ENCODE measurements at regions not wholly inside any gene's neighbourhood (a gene's known extent, or its start where the extent isn't known, plus 50 kb on each side); places are given as distances from the start of the nearest gene placed in this dataset.

DNA sequence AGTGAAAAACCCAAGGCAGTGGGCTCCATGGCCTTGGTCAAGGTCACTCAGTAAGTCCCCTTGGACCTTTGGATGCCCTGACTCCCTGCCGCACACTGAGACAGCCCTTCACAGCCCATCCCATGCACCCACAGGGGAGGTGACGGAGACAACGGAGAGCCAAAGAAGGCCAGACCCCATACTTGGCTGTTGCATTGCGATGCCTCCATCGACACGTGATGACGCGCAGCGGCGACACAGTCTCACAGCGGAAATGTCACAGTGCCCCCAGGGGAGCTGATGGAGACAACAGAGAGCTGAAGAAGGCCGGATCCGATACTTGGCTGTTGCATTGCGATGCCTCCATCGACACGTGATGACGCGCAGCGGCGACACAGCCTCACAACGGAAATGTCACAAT, 282.4 kb downstream of the TEX29 start:
- Histone ChIP-seq H3F3A (ENCODE audit: insufficient read depth, low read length) (no peaks in the 10 kb centered on the region), H3K9ac (ENCODE audit: low read length) (no peak overlapping the region), H3K9me2 (replicated peaks; ENCODE audit: insufficient read depth, low read length) (no peaks in the 10 kb centered on the region), H2AFZ (ENCODE audit: low read length) (no peak overlapping the region), H3K4me2 (ENCODE audit: low read depth, low read length) (no peak overlapping the region), H3K9me3 (replicated peaks; ENCODE audit: insufficient read depth, low read length) (no peaks in the 10 kb centered on the region), H3K79me2 (ENCODE audit: low read length) (peaks cover 8% of the 10 kb centered on the region; the same call in 1 of the 2 replicates), H4K20me1 (ENCODE audit: insufficient read depth, low read length) (no peaks in the 10 kb centered on the region), H3K36me3 (replicated peaks; ENCODE audit: insufficient read depth, low read length) (no peaks in the 10 kb centered on the region), H3K27me3 (replicated peaks; ENCODE audit: insufficient read depth, low read length) (no peaks in the 10 kb centered on the region), H3K27ac (ENCODE audit: low read length) (no peak overlapping the region), H3K4me1 (ENCODE audit: low read length) (no peaks in the 10 kb centered on the region), H3K4me3 (ENCODE audit: low read length) (no peak overlapping the region)
- no peak for DNase-seq
- TF ChIP-seq, protein P1, sequence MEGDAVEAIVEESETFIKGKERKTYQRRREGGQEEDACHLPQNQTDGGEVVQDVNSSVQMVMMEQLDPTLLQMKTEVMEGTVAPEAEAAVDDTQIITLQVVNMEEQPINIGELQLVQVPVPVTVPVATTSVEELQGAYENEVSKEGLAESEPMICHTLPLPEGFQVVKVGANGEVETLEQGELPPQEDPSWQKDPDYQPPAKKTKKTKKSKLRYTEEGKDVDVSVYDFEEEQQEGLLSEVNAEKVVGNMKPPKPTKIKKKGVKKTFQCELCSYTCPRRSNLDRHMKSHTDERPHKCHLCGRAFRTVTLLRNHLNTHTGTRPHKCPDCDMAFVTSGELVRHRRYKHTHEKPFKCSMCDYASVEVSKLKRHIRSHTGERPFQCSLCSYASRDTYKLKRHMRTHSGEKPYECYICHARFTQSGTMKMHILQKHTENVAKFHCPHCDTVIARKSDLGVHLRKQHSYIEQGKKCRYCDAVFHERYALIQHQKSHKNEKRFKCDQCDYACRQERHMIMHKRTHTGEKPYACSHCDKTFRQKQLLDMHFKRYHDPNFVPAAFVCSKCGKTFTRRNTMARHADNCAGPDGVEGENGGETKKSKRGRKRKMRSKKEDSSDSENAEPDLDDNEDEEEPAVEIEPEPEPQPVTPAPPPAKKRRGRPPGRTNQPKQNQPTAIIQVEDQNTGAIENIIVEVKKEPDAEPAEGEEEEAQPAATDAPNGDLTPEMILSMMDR (IDR thresholded peaks at IDR 0.05; ENCODE audit: low read length): no peak
- TF ChIP-seq EZH2 (optimal IDR thresholded peaks at IDR 0.05; ENCODE audit: low read depth, low read length) (no peak), EZH2phosphoT487 (IDR thresholded peaks at IDR 0.05; ENCODE audit: low read length) (no peak)

DNA sequence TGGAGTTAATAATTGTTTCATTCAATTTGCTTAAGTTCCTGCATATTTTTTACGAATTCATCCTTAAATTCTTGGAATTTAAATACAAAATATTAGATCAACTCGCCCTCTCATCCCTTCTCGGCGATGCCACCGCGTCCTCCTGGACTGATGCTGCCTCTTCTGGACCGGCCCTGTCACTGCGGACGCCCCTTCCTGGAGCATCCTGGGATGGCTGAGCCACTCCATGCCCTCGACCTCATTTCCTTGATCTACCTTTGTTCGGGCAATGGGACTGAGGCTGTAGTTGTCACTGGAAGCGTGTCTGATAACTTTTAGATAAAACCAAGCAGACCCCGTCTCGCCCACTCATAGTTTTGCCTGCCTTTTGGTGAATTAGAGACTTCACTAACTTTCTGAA, 283.7 kb downstream of the TEX29 start:
- TF ChIP-seq EZH2phosphoT487 (IDR thresholded peaks at IDR 0.05; ENCODE audit: low read length): no peak
- TF ChIP-seq, protein P1 (IDR thresholded peaks at IDR 0.05; ENCODE audit: low read length): no peak
- TF ChIP-seq EZH2 (optimal IDR thresholded peaks at IDR 0.05; ENCODE audit: low read depth, low read length): no peak

DNA sequence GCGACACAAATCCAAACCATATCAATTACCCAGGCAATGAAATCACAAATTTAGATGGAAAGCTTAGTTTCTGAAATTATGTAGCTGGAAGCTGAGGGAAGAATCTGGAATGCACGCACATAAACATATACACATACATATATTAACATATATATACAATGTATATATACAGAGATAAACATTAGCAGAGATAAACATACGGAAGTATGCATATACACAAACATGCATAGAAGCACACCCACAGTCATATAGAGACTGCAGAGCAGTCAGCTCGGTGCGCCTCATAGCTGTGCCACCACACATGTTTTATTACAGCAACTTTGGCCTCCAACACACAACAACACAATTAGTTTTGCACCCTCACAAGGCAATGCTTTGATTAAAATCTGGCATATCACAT, 288.1 kb downstream of the TEX29 start:
- H3K4me3 ChIP-seq (ENCODE audit: low read length): no peak overlapping the region
- TF ChIP-seq, protein P1 (IDR thresholded peaks at IDR 0.05; ENCODE audit: low read length): no peak
- no peak for TF ChIP-seq EZH2phosphoT487 (IDR thresholded peaks at IDR 0.05; ENCODE audit: low read length)
- no peak overlapping the region for H3K4me2 ChIP-seq (ENCODE audit: low read depth, low read length)
- H2AFZ ChIP-seq (ENCODE audit: low read length): no peak overlapping the region
- no peaks in the 10 kb centered on the region for H3F3A ChIP-seq (ENCODE audit: insufficient read depth, low read length)
- no peaks in the 10 kb centered on the region for H3K36me3 ChIP-seq (replicated peaks; ENCODE audit: insufficient read depth, low read length)
- no peaks in the 10 kb centered on the region for H3K4me1 ChIP-seq (ENCODE audit: low read length)
- no peak for DNase-seq
- no peaks in the 10 kb centered on the region for H3K79me2 ChIP-seq (ENCODE audit: low read length)
- no peaks in the 10 kb centered on the region for H3K9me2 ChIP-seq (replicated peaks; ENCODE audit: insufficient read depth, low read length)
- H3K9ac ChIP-seq (ENCODE audit: low read length): no peak overlapping the region
- no peaks in the 10 kb centered on the region for H3K27me3 ChIP-seq (replicated peaks; ENCODE audit: insufficient read depth, low read length)
- no peak overlapping the region for H3K27ac ChIP-seq (ENCODE audit: low read length)
- no peaks in the 10 kb centered on the region for H3K9me3 ChIP-seq (replicated peaks; ENCODE audit: insufficient read depth, low read length)
- H4K20me1 ChIP-seq (ENCODE audit: insufficient read depth, low read length): no peaks in the 10 kb centered on the region

More for the DNA sequence above, 283.7 kb downstream of the TEX29 start:
- Histone ChIP-seq H3K4me1 (ENCODE audit: low read length) (no peaks in the 10 kb centered on the region), H3K36me3 (replicated peaks; ENCODE audit: insufficient read depth, low read length) (no peaks in the 10 kb centered on the region), H3K4me3 (ENCODE audit: low read length) (no peak overlapping the region), H3K27ac (ENCODE audit: low read length) (no peak overlapping the region), H3F3A (ENCODE audit: insufficient read depth, low read length) (no peaks in the 10 kb centered on the region), H3K9me3 (replicated peaks; ENCODE audit: insufficient read depth, low read length) (no peaks in the 10 kb centered on the region), H3K4me2 (ENCODE audit: low read depth, low read length) (no peak overlapping the region), H3K27me3 (replicated peaks; ENCODE audit: insufficient read depth, low read length) (no peaks in the 10 kb centered on the region), H3K79me2 (ENCODE audit: low read length) (no peaks in the 10 kb centered on the region), H3K9ac (ENCODE audit: low read length) (no peak overlapping the region), H2AFZ (ENCODE audit: low read length) (no peak overlapping the region), H3K9me2 (replicated peaks; ENCODE audit: insufficient read depth, low read length) (no peaks in the 10 kb centered on the region), H4K20me1 (ENCODE audit: insufficient read depth, low read length) (no peaks in the 10 kb centered on the region)
- no peak for DNase-seq
